Vagina (tissue), 2 donors: ENCODE measurements at regions not wholly inside any gene's neighbourhood (a gene's known extent, or its start where the extent isn't known, plus 50 kb on each side); places are given as distances from the start of the nearest gene placed in this dataset.

Experiments used
- DNase-seq, 2 donors: peaks; one replicate each; pipeline ENCODE4 v3.0.0-alpha.2; 2017; ENCODE audit errors: extremely low spot score in 2 of 2
- H3K27ac ChIP-seq: fragments of 200-600 bp; sonication (generic); one replicate; pipeline ENCODE4 v1.5.1; 2019
- H3K27me3 ChIP-seq: fragments of 200-600 bp; sonication (generic); one replicate; pipeline ENCODE4 v1.5.1; 2019
- H3K36me3 ChIP-seq, 2 donors: fragments of 200-600 bp; sonication (generic); one replicate each; pipeline ENCODE4 v1.5.1; 2017 to 2019
- H3K4me1 ChIP-seq: fragments of 200-600 bp; sonication (generic); one replicate; pipeline ENCODE4 v1.5.1; 2019
- H3K4me3 ChIP-seq, 2 donors: fragments of 200-600 bp; sonication (generic); 1 replicate in 1 of 2; 2 replicates in 1 of 2; pipeline ENCODE4 v1.5.1; 2016 to 2019
- H3K9me3 ChIP-seq: fragments of 200-600 bp; sonication (generic); one replicate; pipeline ENCODE4 v1.5.1; 2019
- POLR2A ChIP-seq, 2 donors: fragments of 450-650 bp; IDR thresholded peaks; one replicate each; pipeline ENCODE4 v1.6.1; 2017; ENCODE audit warnings: antibody characterized with exemption in 2 of 2, mild to moderate bottlenecking in 2 of 2, moderate library complexity in 2 of 2
- POLR2AphosphoS5 ChIP-seq, 2 donors: sonication (generic); formaldehyde crosslinking; IDR thresholded peaks; one replicate each; pipeline ENCODE4 v1.9.0; 2017; ENCODE audit warnings: antibody characterized with exemption in 2 of 2, mild to moderate bottlenecking in 2 of 2, low read depth in 1 of 2; ENCODE audit not compliant: insufficient read depth in 1 of 2
- intact Hi-C: fragments of 100-400 bp; cut with DNase I; formaldehyde crosslinking; loops from one replicate; pipeline ENCODE4 v1.15.1; 2023
- TF ChIP-seq, protein P1 (sequence below), 3 experiments: fragments of 450-650 bp in 2 of 3; fragments of 200-600 bp in 1 of 3; sonication (generic) in 1 of 3; IDR thresholded peaks; one replicate each; pipeline ENCODE4 v1.5.1; 2017 to 2019; ENCODE audit warnings: antibody characterized with exemption in 3 of 3, mild to moderate bottlenecking in 2 of 3, moderate library complexity in 2 of 3

- Histone ChIP-seq H3K4me1 (no peaks in the 10 kb centered on the region), H3K9me3 (no peaks in the 10 kb centered on the region), H3K36me3 (no peaks in the 10 kb centered on the region), H3K27ac (no peak overlapping the region), H3K4me3 (no peak overlapping the region), H3K27me3 (no peaks in the 10 kb centered on the region)
- intact Hi-C loops: no loop called here
- no peak for DNase-seq
- no peak for TF ChIP-seq POLR2A (IDR thresholded peaks at IDR 0.05)
- TF ChIP-seq, protein P1, sequence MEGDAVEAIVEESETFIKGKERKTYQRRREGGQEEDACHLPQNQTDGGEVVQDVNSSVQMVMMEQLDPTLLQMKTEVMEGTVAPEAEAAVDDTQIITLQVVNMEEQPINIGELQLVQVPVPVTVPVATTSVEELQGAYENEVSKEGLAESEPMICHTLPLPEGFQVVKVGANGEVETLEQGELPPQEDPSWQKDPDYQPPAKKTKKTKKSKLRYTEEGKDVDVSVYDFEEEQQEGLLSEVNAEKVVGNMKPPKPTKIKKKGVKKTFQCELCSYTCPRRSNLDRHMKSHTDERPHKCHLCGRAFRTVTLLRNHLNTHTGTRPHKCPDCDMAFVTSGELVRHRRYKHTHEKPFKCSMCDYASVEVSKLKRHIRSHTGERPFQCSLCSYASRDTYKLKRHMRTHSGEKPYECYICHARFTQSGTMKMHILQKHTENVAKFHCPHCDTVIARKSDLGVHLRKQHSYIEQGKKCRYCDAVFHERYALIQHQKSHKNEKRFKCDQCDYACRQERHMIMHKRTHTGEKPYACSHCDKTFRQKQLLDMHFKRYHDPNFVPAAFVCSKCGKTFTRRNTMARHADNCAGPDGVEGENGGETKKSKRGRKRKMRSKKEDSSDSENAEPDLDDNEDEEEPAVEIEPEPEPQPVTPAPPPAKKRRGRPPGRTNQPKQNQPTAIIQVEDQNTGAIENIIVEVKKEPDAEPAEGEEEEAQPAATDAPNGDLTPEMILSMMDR (IDR thresholded peaks at IDR 0.05): no peak
- TF ChIP-seq POLR2AphosphoS5 (IDR thresholded peaks at IDR 0.05; ENCODE audit: insufficient read depth in 1 of 2, low read depth in 1 of 2): no peak
These were observed 144.6 kb downstream of the ATL2 start for GRCh38 chr2:38232454-38232853.

DNA sequence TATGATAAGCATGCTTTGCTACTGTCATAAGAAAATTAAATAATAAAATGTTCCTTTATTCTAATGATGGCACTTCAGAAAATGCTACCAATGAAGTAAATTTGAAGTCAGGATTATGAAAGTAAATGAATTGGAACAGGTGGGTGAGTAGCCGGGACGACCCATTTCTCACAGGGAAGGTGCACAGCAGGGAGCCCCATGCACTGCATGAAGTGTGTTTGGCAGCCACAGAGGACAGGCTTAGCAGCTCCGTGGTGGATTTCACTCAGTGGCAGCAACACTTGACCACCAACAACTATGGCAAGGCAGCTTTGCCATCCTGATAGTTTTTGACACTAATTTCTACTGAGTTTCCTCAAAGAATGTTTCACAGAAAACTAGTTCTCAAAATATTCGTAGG, 146.3 kb downstream of the ATL2 start:
- intact Hi-C loops: no loop called here
- H3K27ac ChIP-seq: no peak overlapping the region

DNA sequence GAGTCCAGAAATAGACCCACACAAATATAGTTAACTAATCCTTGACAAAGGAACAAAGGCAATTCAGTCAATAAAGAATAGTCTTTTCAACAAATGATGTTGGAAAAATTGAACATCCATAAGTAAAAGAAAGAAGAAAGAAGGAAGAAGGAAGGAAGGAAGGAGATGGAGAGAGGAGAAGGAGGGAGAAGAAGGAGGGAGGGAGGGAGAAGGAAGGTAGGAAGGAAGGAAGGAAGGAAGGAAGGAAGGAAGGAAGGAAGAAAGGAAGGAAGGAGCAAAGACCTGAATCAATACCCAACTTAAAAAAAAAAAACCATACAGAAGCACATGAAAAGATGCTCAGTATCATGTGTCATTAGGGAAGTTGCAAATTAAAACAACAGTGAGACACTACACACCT, 148.3 kb downstream of the ATL2 start:
- TF ChIP-seq, protein P1 (IDR thresholded peaks at IDR 0.05): no peak
- no peak for TF ChIP-seq POLR2AphosphoS5 (IDR thresholded peaks at IDR 0.05; ENCODE audit: insufficient read depth in 1 of 2, low read depth in 1 of 2)
- TF ChIP-seq POLR2A (IDR thresholded peaks at IDR 0.05): no peak
- intact Hi-C loops: no loop called here
- H3K27me3 ChIP-seq: no peaks in the 10 kb centered on the region

More for the DNA sequence above, 146.3 kb downstream of the ATL2 start:
- no peaks in the 10 kb centered on the region for H3K4me1 ChIP-seq
- H3K27me3 ChIP-seq: no peaks in the 10 kb centered on the region
- H3K36me3 ChIP-seq: no peaks in the 10 kb centered on the region
- no peak overlapping the region for H3K4me3 ChIP-seq
- TF ChIP-seq, protein P1 (IDR thresholded peaks at IDR 0.05): no peak
- TF ChIP-seq POLR2AphosphoS5 (IDR thresholded peaks at IDR 0.05; ENCODE audit: insufficient read depth in 1 of 2, low read depth in 1 of 2) (no peak), POLR2A (IDR thresholded peaks at IDR 0.05) (no peak)
- no peaks in the 10 kb centered on the region for H3K9me3 ChIP-seq
- DNase-seq: no peak

GRCh38 chr2:38224821-38225437, 149.0 kb upstream of the CYP1B1 start:
- H3K4me1 ChIP-seq: no peaks in the 10 kb centered on the region
- no peaks in the 10 kb centered on the region for H3K27me3 ChIP-seq
- H3K4me3 ChIP-seq: no peak overlapping the region
- no peaks in the 10 kb centered on the region for H3K36me3 ChIP-seq
- TF ChIP-seq, protein P1 (IDR thresholded peaks at IDR 0.05): no peak
- no peak for TF ChIP-seq POLR2A (IDR thresholded peaks at IDR 0.05)
- TF ChIP-seq POLR2AphosphoS5 (IDR thresholded peaks at IDR 0.05; ENCODE audit: insufficient read depth in 1 of 2, low read depth in 1 of 2): no peak
- no peaks in the 10 kb centered on the region for H3K9me3 ChIP-seq
- intact Hi-C loops: no loop called here
- H3K27ac ChIP-seq: no peak overlapping the region
- no peak for DNase-seq

More for the DNA sequence above, 148.3 kb downstream of the ATL2 start:
- no peaks in the 10 kb centered on the region for H3K9me3 ChIP-seq
- DNase-seq: no peak
- no peak overlapping the region for H3K4me3 ChIP-seq
- no peaks in the 10 kb centered on the region for H3K4me1 ChIP-seq
- no peaks in the 10 kb centered on the region for H3K36me3 ChIP-seq
- no peak overlapping the region for H3K27ac ChIP-seq

DNA sequence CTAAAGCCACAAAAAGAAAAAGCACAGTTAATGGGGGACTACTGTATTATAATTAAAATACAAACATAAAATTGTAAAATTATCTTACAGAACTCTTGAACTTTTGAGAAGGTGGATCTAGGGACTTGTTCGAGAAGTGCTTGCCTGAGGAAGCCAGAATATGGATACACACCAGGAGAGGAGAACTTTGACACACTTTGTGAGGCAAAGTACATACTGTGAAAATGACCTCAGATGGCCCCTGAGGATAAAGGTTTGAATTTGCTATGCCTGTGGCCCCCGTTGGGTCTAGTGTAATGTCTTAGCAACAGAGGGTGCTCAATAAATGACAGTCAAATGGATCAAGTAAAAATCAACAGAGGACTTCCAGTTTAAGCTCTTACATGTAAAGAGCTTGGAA, 148.2 kb upstream of the CYP1B1 start:
- H3K36me3 ChIP-seq: no peaks in the 10 kb centered on the region
- no peaks in the 10 kb centered on the region for H3K27me3 ChIP-seq

More for the DNA sequence above, 148.2 kb upstream of the CYP1B1 start:
- intact Hi-C loops: no loop called here
- Histone ChIP-seq H3K9me3 (no peaks in the 10 kb centered on the region), H3K4me3 (no peak overlapping the region), H3K27ac (no peak overlapping the region), H3K4me1 (peaks cover 1% of the 10 kb centered on the region)
- TF ChIP-seq, protein P1 (IDR thresholded peaks at IDR 0.05): no peak
- TF ChIP-seq POLR2A (IDR thresholded peaks at IDR 0.05) (no peak), POLR2AphosphoS5 (IDR thresholded peaks at IDR 0.05; ENCODE audit: insufficient read depth in 1 of 2, low read depth in 1 of 2) (no peak)
- DNase-seq: no peak
